DOHH2 (cell line): ENCODE measurements at regions not wholly inside any gene's neighbourhood (a gene's known extent, or its start where the extent isn't known, plus 50 kb on each side); places are given as distances from the start of the nearest gene placed in this dataset.

Source experiments
- H3F3A ChIP-seq: fragments of 200-600 bp; sonication (generic), shearing (Covaris generic); 2 replicates; pipeline ENCODE4 v1.6.0; 2016; ENCODE audit warnings: antibody characterized with exemption, mild to moderate bottlenecking; ENCODE audit not compliant: control insufficient read depth, insufficient read depth
- H3K27ac ChIP-seq: fragments of 200-600 bp; sonication (generic); 2 replicates; pipeline ENCODE4 v1.5.1; 2014; ENCODE audit warnings: low read depth, mild to moderate bottlenecking, low read length, moderate library complexity
- H3K27me3 ChIP-seq: fragments of 200-600 bp; sonication (generic); 2 replicates; pipeline ENCODE4 v1.6.1; 2014; ENCODE audit warnings: mild to moderate bottlenecking, low read length, mixed read lengths; ENCODE audit not compliant: control insufficient read depth
- H3K36me3 ChIP-seq: fragments of 200-600 bp; sonication (generic); 2 replicates; pipeline ENCODE4 v1.6.1; 2014; ENCODE audit warnings: mild to moderate bottlenecking, low read length, moderate library complexity, mixed read lengths; ENCODE audit not compliant: control insufficient read depth
- H3K4me1 ChIP-seq: fragments of 200-600 bp; sonication (generic); 2 replicates; pipeline ENCODE4 v1.6.1; 2014; ENCODE audit warnings: mild to moderate bottlenecking, low read length, mixed read lengths; ENCODE audit not compliant: control insufficient read depth
- H3K4me2 ChIP-seq: fragments of 200-600 bp; sonication (generic); 2 replicates; pipeline ENCODE4 v1.6.0; 2014; ENCODE audit warnings: mild to moderate bottlenecking, low read length, moderate library complexity
- H3K4me3 ChIP-seq: fragments of 200-600 bp; sonication (generic); 2 replicates; pipeline ENCODE4 v1.5.1; 2014; ENCODE audit warnings: mild to moderate bottlenecking, low read length, mixed read lengths
- H3K79me2 ChIP-seq: fragments of 200-600 bp; sonication (generic); 2 replicates; pipeline ENCODE4 v1.6.1; 2014; ENCODE audit warnings: mild to moderate bottlenecking, low read length, mixed read lengths; ENCODE audit not compliant: control insufficient read depth
- H3K9me2 ChIP-seq: fragments of 200-600 bp; sonication (generic); replicated peaks from 2 replicates; pipeline ENCODE4 v1.6.1; 2014; ENCODE audit warnings: mild to moderate bottlenecking, low read length, mixed read lengths; ENCODE audit not compliant: control insufficient read depth
- H3K9me3 ChIP-seq: fragments of 200-600 bp; sonication (generic); 2 replicates; pipeline ENCODE4 v1.6.1; 2014; ENCODE audit warnings: antibody characterized with exemption, low read length, mixed read lengths; ENCODE audit not compliant: control insufficient read depth, insufficient read depth
- H4K20me1 ChIP-seq: fragments of 200-600 bp; sonication (generic); 2 replicates; pipeline ENCODE4 v1.6.0; 2014; ENCODE audit warnings: low read depth, mild to moderate bottlenecking, antibody characterized with exemption, low read length, moderate library complexity; ENCODE audit not compliant: control insufficient read depth, insufficient read depth
- CTCF ChIP-seq: fragments of 200-600 bp; sonication (generic); IDR thresholded peaks from one replicate; pipeline ENCODE4 v1.5.1; 2014; ENCODE audit warnings: antibody characterized with exemption, mild to moderate bottlenecking, low read depth, low read length; ENCODE audit not compliant: poor library complexity, severe bottlenecking
- EZH2phosphoT487 ChIP-seq: fragments of 200-600 bp; sonication (generic); IDR thresholded peaks from 2 replicates; pipeline ENCODE4 v1.6.1; 2017; ENCODE audit warnings: borderline replicate concordance, mild to moderate bottlenecking, antibody characterized with exemption, low read length, moderate library complexity, mixed read lengths

- H3K4me3 ChIP-seq: no peak overlapping the region
- no peak overlapping the region for H3K27ac ChIP-seq
- H3K4me2 ChIP-seq: no peak overlapping the region
- no peaks in the 10 kb centered on the region for H4K20me1 ChIP-seq
- H3K79me2 ChIP-seq: no peaks in the 10 kb centered on the region
- no peaks in the 10 kb centered on the region for H3K36me3 ChIP-seq
- H3F3A ChIP-seq: no peaks in the 10 kb centered on the region
- TF ChIP-seq CTCF: no peak
- no peak for TF ChIP-seq EZH2phosphoT487
- H3K27me3 ChIP-seq: no peaks in the 10 kb centered on the region
- H3K9me2 ChIP-seq: no peaks in the 10 kb centered on the region
- H3K9me3 ChIP-seq: peaks cover 4% of the 10 kb centered on the region; the same call in 1 of the 2 replicates
- no peaks in the 10 kb centered on the region for H3K4me1 ChIP-seq
Measured at GRCh38 chr4:11900359-11900758, 471.7 kb upstream of the HS3ST1 start.

DNA sequence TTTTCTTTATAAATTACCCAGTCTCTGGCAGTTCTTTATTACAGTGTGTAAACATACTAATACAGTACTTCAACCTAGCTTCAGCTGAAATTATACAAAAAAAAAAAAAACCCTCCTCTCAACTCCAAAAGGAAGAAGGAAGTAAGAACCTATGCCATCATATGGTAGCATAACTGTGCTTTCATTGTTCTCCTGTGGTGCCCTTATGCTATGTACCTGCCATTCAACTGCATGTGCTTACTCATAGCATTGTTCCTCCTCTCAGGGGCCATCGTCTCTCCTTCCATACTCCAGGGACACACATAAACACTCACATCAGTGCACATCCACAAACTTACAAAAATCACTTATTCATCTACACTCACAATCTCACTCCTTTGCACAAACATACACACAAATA is 470.1 kb upstream of the HS3ST1 start:
- H3K4me3 ChIP-seq: no peak overlapping the region
- H4K20me1 ChIP-seq: no peaks in the 10 kb centered on the region
- H3K9me2 ChIP-seq: no peaks in the 10 kb centered on the region
- H3F3A ChIP-seq: no peaks in the 10 kb centered on the region
- H3K36me3 ChIP-seq: no peaks in the 10 kb centered on the region
- TF ChIP-seq CTCF: no peak
- TF ChIP-seq EZH2phosphoT487: no peak
- no peaks in the 10 kb centered on the region for H3K27me3 ChIP-seq
- no peaks in the 10 kb centered on the region for H3K4me1 ChIP-seq
- H3K9me3 ChIP-seq: peaks cover 4% of the 10 kb centered on the region; the same call in 1 of the 2 replicates
- H3K79me2 ChIP-seq: no peaks in the 10 kb centered on the region
- no peak overlapping the region for H3K27ac ChIP-seq
- no peak overlapping the region for H3K4me2 ChIP-seq

GRCh38 chr4:11895766-11896165 is 467.1 kb upstream of the HS3ST1 start:
- TF ChIP-seq EZH2phosphoT487: no peak
- TF ChIP-seq CTCF: no peak
- H3K4me2 ChIP-seq: no peak overlapping the region
- no peaks in the 10 kb centered on the region for H3K79me2 ChIP-seq
- H3F3A ChIP-seq: no peaks in the 10 kb centered on the region
- H3K4me3 ChIP-seq: no peak overlapping the region
- H3K4me1 ChIP-seq: no peaks in the 10 kb centered on the region
- H3K27ac ChIP-seq: no peak overlapping the region
- no peaks in the 10 kb centered on the region for H3K9me2 ChIP-seq
- H3K36me3 ChIP-seq: no peaks in the 10 kb centered on the region
- H3K27me3 ChIP-seq: no peaks in the 10 kb centered on the region
- H3K9me3 ChIP-seq: peaks cover 4% of the 10 kb centered on the region; the same call in 1 of the 2 replicates
- H4K20me1 ChIP-seq: no peaks in the 10 kb centered on the region

- Histone ChIP-seq H3F3A (no peaks in the 10 kb centered on the region), H3K4me1 (no peaks in the 10 kb centered on the region), H4K20me1 (no peaks in the 10 kb centered on the region), H3K79me2 (no peaks in the 10 kb centered on the region), H3K4me3 (no peak overlapping the region), H3K27ac (no peak overlapping the region), H3K4me2 (no peak overlapping the region), H3K36me3 (no peaks in the 10 kb centered on the region), H3K9me3 (peaks cover 4% of the 10 kb centered on the region; the same call in 1 of the 2 replicates), H3K9me2 (no peaks in the 10 kb centered on the region), H3K27me3 (no peaks in the 10 kb centered on the region)
- no peak for TF ChIP-seq EZH2phosphoT487
- TF ChIP-seq CTCF: no peak
Measured at GRCh38 chr4:11894977-11895376, 466.3 kb upstream of the HS3ST1 start.
